ENCODE measurements at regions not wholly inside any gene's neighbourhood (a gene's known extent, or its start where the extent isn't known, plus 50 kb on each side); places are given as distances from the start of the nearest gene placed in this dataset.

DNA sequence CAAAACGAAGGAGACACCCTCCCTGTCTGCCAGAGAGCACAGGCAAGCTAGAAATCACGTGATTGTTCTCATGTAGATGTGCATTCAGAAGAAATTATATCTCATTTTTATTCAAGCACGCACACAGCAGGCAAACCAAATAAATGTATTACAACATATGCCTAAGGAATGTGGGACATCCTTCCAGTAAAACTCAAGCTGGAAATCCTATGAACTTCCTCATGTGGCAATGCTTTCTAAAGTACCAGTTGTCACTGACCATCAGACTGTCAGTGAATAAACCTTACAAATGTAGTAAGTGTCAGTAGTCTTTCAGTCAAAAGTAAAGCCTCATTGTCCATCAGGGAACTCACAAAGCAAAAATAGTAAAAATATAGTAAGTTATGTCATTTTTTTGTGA, 350.1 kb upstream of the POM121L12 start:
- H4K20me1 ChIP-seq (ENCODE audit: insufficient read depth, low read length) = no peaks in the 10 kb centered on the region
- no peaks in the 10 kb centered on the region for H3K79me2 ChIP-seq (ENCODE audit: insufficient read depth, low read length)
- no peak overlapping the region for H3K4me3 ChIP-seq (ENCODE audit: low read depth, low read length, poor library complexity, severe bottlenecking)
- 0 out of 2 replicates have a peak overlapping the region, but pooled peaks have one; percentile 47 for H2AFZ ChIP-seq (ENCODE audit: low read length)
- H3F3A ChIP-seq (ENCODE audit: insufficient read depth, low read length) = peaks cover 3% of the 10 kb centered on the region; the same call in 1 of the 2 replicates
- no peaks in the 10 kb centered on the region for H3K36me3 ChIP-seq (ENCODE audit: insufficient read depth, low read length)
- no peak overlapping the region for H3K9ac ChIP-seq (ENCODE audit: low read length)
- no peak overlapping the region for H3K27ac ChIP-seq (ENCODE audit: low read depth, low read length, poor library complexity, severe bottlenecking)
- peaks cover 2% of the 10 kb centered on the region; the same call in 1 of the 2 replicates for H3K9me3 ChIP-seq (ENCODE audit: low read length)
- H3K27me3 ChIP-seq (ENCODE audit: insufficient read depth, low read length) = no peaks in the 10 kb centered on the region
- H3K4me2 ChIP-seq (ENCODE audit: low read length) = no peak overlapping the region
- H3K9me2 ChIP-seq (ENCODE audit: low read depth, low read length) = no peaks in the 10 kb centered on the region
- no peak for TF ChIP-seq EZH2 (IDR thresholded peaks at IDR 0.05; ENCODE audit: borderline replicate concordance, low read length)
- TF ChIP-seq, protein P1, sequence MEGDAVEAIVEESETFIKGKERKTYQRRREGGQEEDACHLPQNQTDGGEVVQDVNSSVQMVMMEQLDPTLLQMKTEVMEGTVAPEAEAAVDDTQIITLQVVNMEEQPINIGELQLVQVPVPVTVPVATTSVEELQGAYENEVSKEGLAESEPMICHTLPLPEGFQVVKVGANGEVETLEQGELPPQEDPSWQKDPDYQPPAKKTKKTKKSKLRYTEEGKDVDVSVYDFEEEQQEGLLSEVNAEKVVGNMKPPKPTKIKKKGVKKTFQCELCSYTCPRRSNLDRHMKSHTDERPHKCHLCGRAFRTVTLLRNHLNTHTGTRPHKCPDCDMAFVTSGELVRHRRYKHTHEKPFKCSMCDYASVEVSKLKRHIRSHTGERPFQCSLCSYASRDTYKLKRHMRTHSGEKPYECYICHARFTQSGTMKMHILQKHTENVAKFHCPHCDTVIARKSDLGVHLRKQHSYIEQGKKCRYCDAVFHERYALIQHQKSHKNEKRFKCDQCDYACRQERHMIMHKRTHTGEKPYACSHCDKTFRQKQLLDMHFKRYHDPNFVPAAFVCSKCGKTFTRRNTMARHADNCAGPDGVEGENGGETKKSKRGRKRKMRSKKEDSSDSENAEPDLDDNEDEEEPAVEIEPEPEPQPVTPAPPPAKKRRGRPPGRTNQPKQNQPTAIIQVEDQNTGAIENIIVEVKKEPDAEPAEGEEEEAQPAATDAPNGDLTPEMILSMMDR (IDR thresholded peaks at IDR 0.05; ENCODE audit: low read length) = no peak
- peaks cover 16% of the 10 kb centered on the region for H3K4me1 ChIP-seq (ENCODE audit: insufficient read depth, low read length, severe bottlenecking)

DNA sequence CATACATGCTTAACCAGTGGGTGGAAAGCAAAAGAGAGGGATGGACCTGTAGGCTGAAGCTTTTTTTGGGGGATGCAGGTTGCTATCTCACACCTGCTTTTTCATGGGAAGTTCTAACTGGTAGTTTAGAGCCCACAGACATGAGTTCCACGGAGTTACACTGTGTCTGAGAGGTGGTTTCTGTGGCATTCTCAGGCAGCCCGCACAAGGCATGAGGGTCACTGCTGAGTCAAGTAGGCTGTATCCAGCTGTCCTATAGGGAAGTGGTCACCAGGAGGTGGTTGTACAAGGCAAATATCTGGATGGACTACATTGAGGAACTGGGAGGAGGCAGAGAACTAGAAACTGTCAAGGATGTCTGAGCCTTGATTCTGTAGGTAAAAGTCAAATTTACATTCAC, 351.0 kb upstream of the POM121L12 start:
- Histone ChIP-seq H3K9ac (ENCODE audit: low read length) (peak overlapping the region; percentile 4; the same call in 1 of the 2 replicates), H3K4me1 (ENCODE audit: insufficient read depth, low read length, severe bottlenecking) (peaks cover 16% of the 10 kb centered on the region), H3K4me2 (ENCODE audit: low read length) (peak overlapping the region; percentile 18; the same call in 1 of the 2 replicates), H2AFZ (ENCODE audit: low read length) (peak overlapping the region; percentile 52), H4K20me1 (ENCODE audit: insufficient read depth, low read length) (no peaks in the 10 kb centered on the region), H3K27me3 (ENCODE audit: insufficient read depth, low read length) (no peaks in the 10 kb centered on the region), H3K9me3 (ENCODE audit: low read length) (peaks cover 5% of the 10 kb centered on the region; the same call in 1 of the 2 replicates), H3K9me2 (ENCODE audit: low read depth, low read length) (no peaks in the 10 kb centered on the region), H3K27ac (ENCODE audit: low read depth, low read length, poor library complexity, severe bottlenecking) (peak overlapping the region; percentile 68), H3K79me2 (ENCODE audit: insufficient read depth, low read length) (no peaks in the 10 kb centered on the region), H3K4me3 (ENCODE audit: low read depth, low read length, poor library complexity, severe bottlenecking) (no peak overlapping the region), H3K36me3 (ENCODE audit: insufficient read depth, low read length) (no peaks in the 10 kb centered on the region), H3F3A (ENCODE audit: insufficient read depth, low read length) (peaks cover 3% of the 10 kb centered on the region; the same call in 1 of the 2 replicates)
- TF ChIP-seq, protein P1 (IDR thresholded peaks at IDR 0.05; ENCODE audit: low read length) = no peak
- TF ChIP-seq EZH2 (IDR thresholded peaks at IDR 0.05; ENCODE audit: borderline replicate concordance, low read length) = no peak

DNA sequence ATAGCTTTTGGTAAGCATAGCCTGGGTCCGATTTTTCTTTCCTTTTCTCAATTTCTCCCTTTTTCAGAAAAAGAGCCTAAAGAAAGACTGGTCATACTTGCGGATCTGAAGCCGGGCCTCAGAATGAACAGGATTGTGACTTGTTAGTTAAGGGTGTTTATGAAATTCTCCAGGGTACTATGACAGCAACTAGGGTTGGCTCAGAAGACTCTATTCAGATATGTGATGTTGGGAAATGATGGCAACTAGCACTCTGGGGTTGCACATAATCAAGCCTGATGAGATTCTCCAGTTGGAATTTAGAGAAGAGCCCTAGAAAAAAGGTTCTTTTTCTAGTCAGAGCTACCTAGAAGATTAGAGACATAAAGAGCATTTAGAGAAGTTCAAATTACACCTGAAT, 352.4 kb upstream of the POM121L12 start:
- Histone ChIP-seq H3K4me3 (ENCODE audit: low read depth, low read length, poor library complexity, severe bottlenecking) (no peak overlapping the region), H3K79me2 (ENCODE audit: insufficient read depth, low read length) (no peaks in the 10 kb centered on the region), H3K9me3 (ENCODE audit: low read length) (peaks cover 9% of the 10 kb centered on the region; the same call in 1 of the 2 replicates), H2AFZ (ENCODE audit: low read length) (no peak overlapping the region), H3K27ac (ENCODE audit: low read depth, low read length, poor library complexity, severe bottlenecking) (no peak overlapping the region), H3K27me3 (ENCODE audit: insufficient read depth, low read length) (no peaks in the 10 kb centered on the region), H3K4me1 (ENCODE audit: insufficient read depth, low read length, severe bottlenecking) (peaks cover 16% of the 10 kb centered on the region), H4K20me1 (ENCODE audit: insufficient read depth, low read length) (no peaks in the 10 kb centered on the region), H3K36me3 (ENCODE audit: insufficient read depth, low read length) (no peaks in the 10 kb centered on the region; the same call in 1 of the 2 replicates), H3K9ac (ENCODE audit: low read length) (no peak overlapping the region), H3F3A (ENCODE audit: insufficient read depth, low read length) (peaks cover 3% of the 10 kb centered on the region; the same call in 1 of the 2 replicates), H3K4me2 (ENCODE audit: low read length) (no peak overlapping the region), H3K9me2 (ENCODE audit: low read depth, low read length) (no peaks in the 10 kb centered on the region)
- TF ChIP-seq, protein P1 (IDR thresholded peaks at IDR 0.05; ENCODE audit: low read length) = no peak
- TF ChIP-seq EZH2 (IDR thresholded peaks at IDR 0.05; ENCODE audit: borderline replicate concordance, low read length) = no peak

Measured in OCI-LY1 (cell line).